Endothelial cell of umbilical vein (primary cell): ENCODE measurements at regions not wholly inside any gene's neighbourhood (a gene's known extent, or its start where the extent isn't known, plus 50 kb on each side); places are given as distances from the start of the nearest gene placed in this dataset.

ENCODE experiments used
- BruUV-seq: library from RNA; stranded (reverse); fragments of 400-500 nt; replicated peaks from 2 replicates; lab custom pipeline; 2021; lab: Mats Ljungman, UMichigan
- CTCF ChIA-PET: fragments of 300-600, 350-600 bp; sonication (Branson Sonifier 250); formaldehyde crosslinking; loops from one replicate; lab custom pipeline; 2021; ENCODE audit warnings: antibody characterized with exemption, inconsistent platforms; lab: Charles Lee
- POLR2A ChIA-PET: fragments of 300-600, 350-600 bp; sonication (Branson Sonifier 250); formaldehyde crosslinking; loops from one replicate; lab custom pipeline; 2021; ENCODE audit warnings: antibody characterized with exemption, inconsistent platforms; lab: Charles Lee
- DNase-seq: peaks from one replicate; pipeline ENCODE4 v3.0.0-alpha.2; 2011; ENCODE audit warnings: low read depth, low spot score
- FAIRE-seq: peaks from 2 replicates; lab custom pipeline; 2011; peaks lifted over from hg19 to GRCh38; lab: Jason Lieb, UNC
- H2AFZ ChIP-seq: 2 replicates; pipeline ENCODE4 v1.6.0; 2012; ENCODE audit warnings: low read depth, low read length, control low read depth, inconsistent platforms
- H3K27ac ChIP-seq: 2 replicates; pipeline ENCODE4 v1.5.1; 2011; ENCODE audit warnings: low read depth, mild to moderate bottlenecking, control low read depth, low read length, moderate library complexity; ENCODE audit not compliant: insufficient read depth
- H3K27me3 ChIP-seq, 2 experiments: 2 replicates each; pipeline versions ENCODE4 v1.6.0 to v1.6.1; 2011; ENCODE audit warnings: low read length in 2 of 2, mixed read lengths in 1 of 2; ENCODE audit not compliant: control insufficient read depth in 2 of 2, insufficient read depth in 2 of 2
- H3K36me3 ChIP-seq, 2 experiments: 2 replicates in 1 of 2; 3 replicates in 1 of 2; pipeline ENCODE4 v1.5.1; 2011; ENCODE audit warnings: low read length in 2 of 2, mild to moderate bottlenecking in 1 of 2, moderate library complexity in 1 of 2; ENCODE audit not compliant: control insufficient read depth in 2 of 2, insufficient read depth in 2 of 2; ENCODE audit errors: extremely low read depth in 1 of 2
- H3K4me1 ChIP-seq: 3 replicates; pipeline ENCODE4 v1.5.1; 2011; ENCODE audit warnings: mild to moderate bottlenecking, low read length; ENCODE audit not compliant: control insufficient read depth, insufficient read depth; ENCODE audit errors: extremely low read depth
- H3K4me2 ChIP-seq: 2 replicates; pipeline ENCODE4 v1.6.1; 2011; ENCODE audit warnings: low read length, control low read depth, mixed read lengths; ENCODE audit not compliant: insufficient read depth
- H3K4me3 ChIP-seq, 3 experiments: fragments of 200-600 bp in 1 of 3; sonication (generic), shearing (Covaris generic) in 1 of 3; replicated peaks in 1 of 3; 2 replicates each; pipeline ENCODE4 v1.5.1; 2011 to 2016; ENCODE audit warnings: control low read depth in 3 of 3, low read length in 3 of 3, mild to moderate bottlenecking in 2 of 3, inconsistent platforms in 1 of 3, low read depth in 1 of 3, moderate library complexity in 1 of 3; ENCODE audit not compliant: insufficient read depth in 1 of 3
- H3K79me2 ChIP-seq: 2 replicates; pipeline ENCODE4 v1.6.0; 2012; ENCODE audit warnings: low read length, inconsistent platforms; ENCODE audit not compliant: control insufficient read depth, insufficient read depth
- H3K9ac ChIP-seq: replicated peaks from 2 replicates; pipeline ENCODE3; 2011; ENCODE audit warnings: low read length, control low read depth; ENCODE audit not compliant: insufficient read depth; ENCODE audit errors: extremely low read depth
- H3K9me1 ChIP-seq: replicated peaks from 3 replicates; pipeline ENCODE4 v1.6.0; 2011; ENCODE audit warnings: mild to moderate bottlenecking, low read length; ENCODE audit not compliant: control insufficient read depth, insufficient read depth; ENCODE audit errors: extremely low read depth
- H3K9me3 ChIP-seq: replicated peaks from 2 replicates; pipeline ENCODE4 v1.5.1; 2012; ENCODE audit warnings: low read length, inconsistent platforms; ENCODE audit not compliant: control insufficient read depth, insufficient read depth
- H4K20me1 ChIP-seq: replicated peaks from 2 replicates; pipeline ENCODE3; 2011; ENCODE audit warnings: mild to moderate bottlenecking, low read length; ENCODE audit not compliant: control insufficient read depth, insufficient read depth; ENCODE audit errors: extremely low read depth
- CTCF ChIP-seq, 2 donors: IDR thresholded peaks; 1 replicate in 1 of 2; 2 replicates in 1 of 2; pipeline ENCODE4 v1.5.1; 2011; ENCODE audit warnings: low read length in 2 of 2, mild to moderate bottlenecking in 2 of 2, moderate library complexity in 2 of 2, control low read depth in 1 of 2, inconsistent platforms in 1 of 2, low read depth in 1 of 2; ENCODE audit not compliant: insufficient read depth in 1 of 2; ENCODE audit errors: extremely low read depth in 1 of 2
- EZH2 ChIP-seq: IDR thresholded peaks from 2 replicates; pipeline ENCODE4 v1.6.1; 2012; ENCODE audit warnings: borderline replicate concordance, low read depth, mild to moderate bottlenecking, moderate library complexity, low read length, inconsistent platforms; ENCODE audit not compliant: severe bottlenecking
- FOS ChIP-seq: IDR thresholded peaks from 2 replicates; pipeline ENCODE4 v1.6.1; 2011; ENCODE audit warnings: mild to moderate bottlenecking, low read length, moderate library complexity, borderline replicate concordance; ENCODE audit not compliant: insufficient read depth
- GATA2 ChIP-seq: IDR thresholded peaks from 2 replicates; pipeline ENCODE4 v1.7.0; 2011; ENCODE audit warnings: low read depth, mild to moderate bottlenecking, moderate library complexity, mixed read lengths, low read length; ENCODE audit not compliant: insufficient read length, insufficient read depth
- JUN ChIP-seq: IDR thresholded peaks from 2 replicates; pipeline ENCODE4 v1.6.1; 2011; ENCODE audit warnings: borderline replicate concordance, low read depth; ENCODE audit not compliant: insufficient read length, insufficient read depth
- MAX ChIP-seq: IDR thresholded peaks from 2 replicates; pipeline ENCODE4 v1.6.1; 2011; ENCODE audit not compliant: insufficient read depth, insufficient read length
- MYC ChIP-seq: IDR thresholded peaks from one replicate; pipeline ENCODE4 v1.6.1; 2011; ENCODE audit warnings: mild to moderate bottlenecking, low read depth, low read length
- POLR2A ChIP-seq: IDR thresholded peaks from 2 replicates; pipeline ENCODE4 v1.6.1; 2012; ENCODE audit warnings: low read depth, mild to moderate bottlenecking, control low read depth, low read length
- POLR2AphosphoS5 ChIP-seq: IDR thresholded peaks from 2 replicates; pipeline ENCODE4 v1.6.1; 2012; ENCODE audit warnings: low read depth, mild to moderate bottlenecking, control low read depth, low read length, moderate library complexity; ENCODE audit not compliant: insufficient read depth
- dilution Hi-C: fragments of 300-500 bp; cut with MboI; formaldehyde crosslinking; loops from one replicate; pipeline ENCODE4 v1.15.0; 2019; ENCODE audit warnings: low sequenced_read_pairs; ENCODE audit not compliant: extremely low pct_ligation_motif_present
- intact Hi-C: fragments of 100-400 bp; cut with micrococcal nuclease; formaldehyde crosslinking; loops from one replicate; pipeline ENCODE4 v1.10.0; 2022

GRCh38 chr16:62201911-62202310, 165.7 kb upstream of the CDH8 start:
- no peak overlapping the region for H2AFZ ChIP-seq
- ChIA-PET POLR2A (no interaction called here), CTCF (no interaction called here)
- intact Hi-C loops (no loop called here), dilution Hi-C loops (no loop called here)
- H3K9me1 ChIP-seq: no peaks in the 10 kb centered on the region
- H3K27me3 ChIP-seq: no peaks in the 10 kb centered on the region
- H3K9me3 ChIP-seq: no peaks in the 10 kb centered on the region
- H3K27ac ChIP-seq: no peak overlapping the region
- no peaks in the 10 kb centered on the region for H3K79me2 ChIP-seq
- H3K9ac ChIP-seq: no peak overlapping the region
- H4K20me1 ChIP-seq: no peaks in the 10 kb centered on the region
- H3K36me3 ChIP-seq: no peaks in the 10 kb centered on the region
- DNase-seq (no peak), FAIRE-seq (no peak)
- no peak overlapping the region for H3K4me2 ChIP-seq
- TF ChIP-seq JUN (no peak), MAX (no peak), POLR2AphosphoS5 (no peak), CTCF (IDR thresholded peaks at IDR 0.05; ENCODE audit: extremely low read depth in 1 of 2, insufficient read depth in 1 of 2, low read depth in 1 of 2, low read length in 2 of 2) (no peak), POLR2A (no peak), MYC (no peak), GATA2 (no peak), EZH2 (no peak), FOS (no peak)
- no peak overlapping the region for H3K4me3 ChIP-seq
- BruUV-seq: no TSS peak
- H3K4me1 ChIP-seq: no peaks in the 10 kb centered on the region
